SK-N-SH (cell line): ENCODE measurements at regions not wholly inside any gene's neighbourhood (a gene's known extent, or its start where the extent isn't known, plus 50 kb on each side); places are given as distances from the start of the nearest gene placed in this dataset.

Source experiments
- CHD2 ChIP-seq: fragments of 150-350 bp; IDR thresholded peaks from 2 replicates; pipeline ENCODE4 v1.6.1; 2018; ENCODE audit warnings: low read length; ENCODE audit not compliant: partially characterized antibody
- CTCF ChIP-seq: fragments of 200-600 bp; sonication (generic); IDR thresholded peaks from 2 replicates; pipeline ENCODE4 v1.6.1; 2017; ENCODE audit warnings: antibody characterized with exemption, mild to moderate bottlenecking, moderate library complexity
- EP300 ChIP-seq, 2 experiments: IDR thresholded peaks; 2 replicates each; pipeline versions ENCODE4 v1.4.0 to v1.6.1; 2012; ENCODE audit warnings: borderline replicate concordance in 1 of 2, low read depth in 1 of 2, low read length in 1 of 2
- FOSL2 ChIP-seq: IDR thresholded peaks from 2 replicates; pipeline ENCODE4 v1.4.0; 2012; ENCODE audit warnings: low read depth, mild to moderate bottlenecking, moderate library complexity, borderline replicate concordance
- MXI1 ChIP-seq: IDR thresholded peaks from 2 replicates; pipeline ENCODE4 v1.6.1; 2012; ENCODE audit warnings: mild to moderate bottlenecking, low read depth, low read length, improper control_type of control experiment
- NRF1 ChIP-seq: IDR thresholded peaks from 2 replicates; pipeline ENCODE4 v1.6.1; 2012; ENCODE audit warnings: low read depth, mild to moderate bottlenecking, low read length
- POLR2AphosphoS5 ChIP-seq: IDR thresholded peaks from 2 replicates; pipeline ENCODE4 v1.6.1; 2012; ENCODE audit warnings: low read depth, low read length
- YY1 ChIP-seq: IDR thresholded peaks from 2 replicates; pipeline ENCODE4 v1.4.0; 2012; ENCODE audit warnings: low read depth, mild to moderate bottlenecking

GRCh38 chrX:10902001-10902400 is 209.1 kb upstream of the HCCS start:
- TF ChIP-seq CHD2 (no peak), CTCF (no peak), YY1 (no peak), FOSL2 (peak; percentile 26; the same call in 1 of the 2 replicates), MXI1 (no peak), EP300 (IDR thresholded peaks at IDR 0.05; ENCODE audit: borderline replicate concordance in 1 of 2, low read depth in 1 of 2, low read length in 1 of 2) (no peak), NRF1 (no peak), POLR2AphosphoS5 (no peak)
